Astrocyte (in vitro differentiated cells and primary cell): ENCODE measurements at regions not wholly inside any gene's neighbourhood (a gene's known extent, or its start where the extent isn't known, plus 50 kb on each side); places are given as distances from the start of the nearest gene placed in this dataset.

Experiments used
- DNase-seq: peaks from one replicate; pipeline ENCODE4 v3.0.0-alpha.2; 2010; ENCODE audit warnings: low read depth
- FAIRE-seq: peaks from 2 replicates; lab custom pipeline; 2011; peaks lifted over from hg19 to GRCh38; lab: Jason Lieb, UNC
- H2AFZ ChIP-seq: 2 replicates; pipeline ENCODE4 v1.6.0; 2012; ENCODE audit warnings: low read depth, low read length, inconsistent platforms
- H3K27ac ChIP-seq: 2 replicates; pipeline ENCODE4 v1.5.1; 2011; ENCODE audit warnings: low read depth, low read length, inconsistent platforms
- H3K27me3 ChIP-seq: 2 replicates; pipeline ENCODE4 v1.6.0; 2011; ENCODE audit warnings: low read length, inconsistent platforms; ENCODE audit not compliant: insufficient read depth
- H3K36me3 ChIP-seq: 2 replicates; pipeline ENCODE4 v1.5.1; 2011; ENCODE audit warnings: low read length, inconsistent platforms; ENCODE audit not compliant: insufficient read depth
- H3K4me1 ChIP-seq: 2 replicates; pipeline ENCODE4 v1.5.1; 2011; ENCODE audit warnings: low read length, inconsistent platforms; ENCODE audit not compliant: insufficient read depth
- H3K4me2 ChIP-seq: 2 replicates; pipeline ENCODE4 v1.6.0; 2012; ENCODE audit warnings: low read length, inconsistent platforms
- H3K4me3 ChIP-seq: 2 replicates; pipeline ENCODE4 v1.5.1; 2011; ENCODE audit warnings: low read depth, mild to moderate bottlenecking, low read length, inconsistent platforms; ENCODE audit not compliant: insufficient read depth
- H3K79me2 ChIP-seq: 2 replicates; pipeline ENCODE4 v1.6.0; 2012; ENCODE audit warnings: mild to moderate bottlenecking, low read length, inconsistent platforms; ENCODE audit not compliant: insufficient read depth
- H3K9ac ChIP-seq: 2 replicates; pipeline ENCODE4 v1.6.0; 2012; ENCODE audit warnings: mild to moderate bottlenecking, low read length, inconsistent platforms
- H3K9me3 ChIP-seq: 2 replicates; pipeline ENCODE4 v1.5.1; 2012; ENCODE audit warnings: low read depth, mild to moderate bottlenecking, low read length, inconsistent platforms; ENCODE audit not compliant: insufficient read depth
- H4K20me1 ChIP-seq: 2 replicates; pipeline ENCODE4 v1.6.0; 2012; ENCODE audit warnings: low read length, inconsistent platforms; ENCODE audit not compliant: insufficient read depth
- H3K27ac Mint-ChIP-seq: one replicate; pipeline ENCODE4 v1.8.0; 2021; ENCODE audit warnings: mild to moderate bottlenecking, mixed read lengths; ENCODE audit not compliant: unreplicated experiment
- H3K27me3 Mint-ChIP-seq: one replicate; pipeline ENCODE4 v1.8.0; 2021; ENCODE audit warnings: low read depth, mixed read lengths; ENCODE audit not compliant: unreplicated experiment
- H3K36me3 Mint-ChIP-seq: one replicate; pipeline ENCODE4 v1.8.0; 2021; ENCODE audit warnings: low read depth, mixed read lengths; ENCODE audit not compliant: unreplicated experiment
- H3K4me1 Mint-ChIP-seq: one replicate; pipeline ENCODE4 v1.8.0; 2021; ENCODE audit warnings: low read depth, mixed read lengths; ENCODE audit not compliant: unreplicated experiment
- H3K4me3 Mint-ChIP-seq: one replicate; pipeline ENCODE4 v1.8.0; 2021; ENCODE audit warnings: mild to moderate bottlenecking, moderate library complexity, mixed read lengths; ENCODE audit not compliant: unreplicated experiment
- H3K9me3 Mint-ChIP-seq: one replicate; pipeline ENCODE4 v1.8.0; 2021; ENCODE audit warnings: mild to moderate bottlenecking, mixed read lengths; ENCODE audit not compliant: unreplicated experiment
- CTCF ChIP-seq: IDR thresholded peaks from 2 replicates; pipeline ENCODE4 v1.5.1; 2011; ENCODE audit warnings: low read depth, mild to moderate bottlenecking, inconsistent platforms, low read length, moderate library complexity; ENCODE audit not compliant: insufficient read depth
- EZH2 ChIP-seq: IDR thresholded peaks from 2 replicates; pipeline ENCODE4 v1.6.1; 2012; ENCODE audit warnings: mild to moderate bottlenecking, low read length, inconsistent platforms; ENCODE audit not compliant: insufficient read depth

GRCh38 chrX:3529466-3530010 lies 183.1 kb upstream of the MXRA5 start:
- Histone ChIP-seq H3K4me2 (no peak overlapping the region), H4K20me1 (no peaks in the 10 kb centered on the region), H3K27me3 (no peaks in the 10 kb centered on the region), H2AFZ (no peak overlapping the region), H3K4me3 (no peak overlapping the region), H3K4me1 (peaks cover 12% of the 10 kb centered on the region), H3K9me3 (no peaks in the 10 kb centered on the region), H3K79me2 (no peaks in the 10 kb centered on the region), H3K27ac (no peak overlapping the region), H3K36me3 (no peaks in the 10 kb centered on the region), H3K9ac (no peak overlapping the region)
- peaks cover 1% of the 10 kb centered on the region for H3K9me3 Mint-ChIP-seq
- no peak for DNase-seq
- H3K4me1 Mint-ChIP-seq = peaks cover 1% of the 10 kb centered on the region
- no peak overlapping the region for H3K4me3 Mint-ChIP-seq
- H3K27ac Mint-ChIP-seq = no peak overlapping the region
- H3K36me3 Mint-ChIP-seq = no peaks in the 10 kb centered on the region
- no peaks in the 10 kb centered on the region for H3K27me3 Mint-ChIP-seq
- peak; percentile 98 for FAIRE-seq
- no peak for TF ChIP-seq CTCF

GRCh38 chrX:3527811-3528210 lies 181.4 kb upstream of the MXRA5 start:
- Histone ChIP-seq H3K27ac (peak overlapping the region; percentile 79), H4K20me1 (no peaks in the 10 kb centered on the region)

More at GRCh38 chrX:3527811-3528210, 181.4 kb upstream of the MXRA5 start:
- Mint-ChIP-seq H3K9me3 (peaks cover 1% of the 10 kb centered on the region), H3K27me3 (no peaks in the 10 kb centered on the region), H3K4me3 (no peak overlapping the region), H3K4me1 (peaks cover 1% of the 10 kb centered on the region), H3K27ac (peak overlapping the region; percentile 47), H3K36me3 (no peaks in the 10 kb centered on the region)
- peak overlapping the region; percentile 34 for H2AFZ ChIP-seq
- peaks cover 12% of the 10 kb centered on the region for H3K4me1 ChIP-seq
- no peak for TF ChIP-seq EZH2
- TF ChIP-seq CTCF = no peak
- no peaks in the 10 kb centered on the region for H3K79me2 ChIP-seq
- H3K4me3 ChIP-seq = no peak overlapping the region
- no peaks in the 10 kb centered on the region for H3K36me3 ChIP-seq
- DNase-seq = peak; percentile 54
- H3K27me3 ChIP-seq = no peaks in the 10 kb centered on the region
- no peaks in the 10 kb centered on the region for H3K9me3 ChIP-seq
- H3K9ac ChIP-seq = no peak overlapping the region
- H3K4me2 ChIP-seq = no peak overlapping the region
- FAIRE-seq = peak; percentile 54
